ENCODE measurements at regions not wholly inside any gene's neighbourhood (a gene's known extent, or its start where the extent isn't known, plus 50 kb on each side); places are given as distances from the start of the nearest gene placed in this dataset.

- H3K4me1 ChIP-seq = no peaks in the 10 kb centered on the region
- FAIRE-seq = no peak
- no peak overlapping the region for H3K27ac ChIP-seq
- no peaks in the 10 kb centered on the region for H3K36me3 ChIP-seq
- H3K9me3 ChIP-seq = no peaks in the 10 kb centered on the region
- intact Hi-C loops (cut with DNase I) = no loop called here
- 65 to 87% methylated on average over 3 of the region's 3 CpGs for WGBS, 2 donors
- H3K27me3 ChIP-seq = no peaks in the 10 kb centered on the region
- no peak for ATAC-seq
- peak in 1 of 6 donors; percentile 3 for DNase-seq
- no peak for TF ChIP-seq CTCF (IDR thresholded peaks at IDR 0.05)
- H3K4me3 ChIP-seq = no peak overlapping the region
Observed at GRCh38 chr5:3380689-3381088, 214.9 kb upstream of the IRX1 start.

- intact Hi-C loops (cut with DNase I) = no loop called here
- Histone ChIP-seq H3K4me3 (no peak overlapping the region), H3K27ac (no peak overlapping the region), H3K9me3 (no peaks in the 10 kb centered on the region), H3K36me3 (no peaks in the 10 kb centered on the region), H3K27me3 (no peaks in the 10 kb centered on the region), H3K4me1 (no peaks in the 10 kb centered on the region)
- 68 to 84% methylated on average over 5 of the region's 5 CpGs for WGBS, 2 donors
- peak in 1 of 6 donors; percentile 2 for DNase-seq
- no peak for TF ChIP-seq CTCF (IDR thresholded peaks at IDR 0.05)
- no peak for ATAC-seq
- no peak for FAIRE-seq
Observed at GRCh38 chr5:3377831-3378230, 217.8 kb upstream of the IRX1 start.

GRCh38 chr5:3377176-3377575, 218.5 kb upstream of the IRX1 start:
- Histone ChIP-seq H3K27ac (no peak overlapping the region), H3K27me3 (no peaks in the 10 kb centered on the region), H3K4me3 (no peak overlapping the region), H3K36me3 (no peaks in the 10 kb centered on the region), H3K4me1 (no peaks in the 10 kb centered on the region), H3K9me3 (no peaks in the 10 kb centered on the region)
- DNase-seq (peak in 1 of 6 donors; percentile 2), FAIRE-seq (no peak), ATAC-seq (no peak)
- no peak for TF ChIP-seq CTCF (IDR thresholded peaks at IDR 0.05)
- intact Hi-C loops (cut with DNase I) = no loop called here
- 81 to 89% methylated on average over 8 of the region's 8 CpGs for WGBS, 2 donors

- Histone ChIP-seq H3K27me3 (no peaks in the 10 kb centered on the region), H3K4me1 (no peaks in the 10 kb centered on the region), H3K4me3 (no peak overlapping the region), H3K9me3 (no peaks in the 10 kb centered on the region), H3K36me3 (no peaks in the 10 kb centered on the region), H3K27ac (no peak overlapping the region)
- no peak for DNase-seq
- FAIRE-seq = no peak
- 50 to 57% methylated on average over 6 of the region's 6 CpGs for WGBS, 2 donors
- no peak for TF ChIP-seq CTCF (IDR thresholded peaks at IDR 0.05)
- intact Hi-C loops (cut with DNase I) = no loop called here
- ATAC-seq = no peak
Observed at GRCh38 chr5:3376611-3377010, 219.0 kb upstream of the IRX1 start.

GRCh38 chr5:3375586-3376311, 219.9 kb upstream of the IRX1 start:
- ATAC-seq = peak in 2 of 4 donors; percentile 54 to 70
- intact Hi-C loops (cut with DNase I) = no loop called here

More at GRCh38 chr5:3375586-3376311, 219.9 kb upstream of the IRX1 start:
- Histone ChIP-seq H3K36me3 (no peaks in the 10 kb centered on the region), H3K27me3 (peaks cover 0 to 3% (median 0%) of the 10 kb centered on the region in 4 donors), H3K4me1 (no peaks in the 10 kb centered on the region), H3K27ac (no peak overlapping the region), H3K9me3 (no peaks in the 10 kb centered on the region), H3K4me3 (no peak overlapping the region)
- 18% methylated on average over 2 of the region's 2 CpGs for WGBS, 2 donors
- no peak for TF ChIP-seq CTCF (IDR thresholded peaks at IDR 0.05)
- FAIRE-seq (no peak), DNase-seq (peak in 2 of 6 donors; percentile 7 to 23)

Data from pancreas (tissue), 10 donors.